HG03060 (cell line): ENCODE measurements at regions not wholly inside any gene's neighbourhood (a gene's known extent, or its start where the extent isn't known, plus 50 kb on each side); places are given as distances from the start of the nearest gene placed in this dataset.
"Not testable (repeated sequence)": the region's sequence is repeated elsewhere in the genome, so short reads cannot be mapped to it uniquely, and the experiment has no call there.

Experiments used
- ATAC-seq: cut with Tn5 transposase; IDR thresholded peaks from one replicate; pipeline ENCODE4 v1.9.1; 2021; ENCODE audit warnings: low read depth, moderate number of reproducible peaks; ENCODE audit not compliant: unreplicated experiment

GRCh38 chr12:105622220-105622619 lies 291.7 kb downstream of the C12orf75 start:
- ATAC-seq, result no peak

- ATAC-seq, result no peak
Measured at GRCh38 chr12:105622846-105623736, 292.6 kb downstream of the C12orf75 start.

- ATAC-seq, result no peak
Measured at GRCh38 chr12:105626653-105627052, 296.2 kb downstream of the C12orf75 start.

GRCh38 chr12:105637470-105637869 lies 307.0 kb downstream of the C12orf75 start:
- no peak for ATAC-seq

GRCh38 chr12:105640761-105641160 lies 310.3 kb downstream of the C12orf75 start:
- ATAC-seq, result no peak

- ATAC-seq, result no peak
Measured at GRCh38 chr12:105641749-105642148, 311.3 kb downstream of the C12orf75 start.

GRCh38 chr12:105644770-105645169 lies 314.3 kb downstream of the C12orf75 start:
- no peak for ATAC-seq

GRCh38 chr12:105654606-105655005 lies 324.1 kb downstream of the C12orf75 start:
- no peak for ATAC-seq

- no peak for ATAC-seq
Measured at GRCh38 chr12:105658389-105658788, 327.9 kb downstream of the C12orf75 start.

- no peak for ATAC-seq
Measured at GRCh38 chr12:105659355-105660075, 329.0 kb downstream of the C12orf75 start.

GRCh38 chr12:105664765-105665164 lies 334.3 kb downstream of the C12orf75 start:
- ATAC-seq, result not testable (repeated sequence)

- no peak for ATAC-seq
Measured at GRCh38 chr12:105665366-105665765, 334.9 kb downstream of the C12orf75 start.

GRCh38 chr12:105667973-105668743 lies 337.7 kb downstream of the C12orf75 start:
- ATAC-seq, result no peak

- ATAC-seq, result no peak
Measured at GRCh38 chr12:105670672-105671071, 340.2 kb downstream of the C12orf75 start.

GRCh38 chr12:105671720-105672119 lies 341.2 kb downstream of the C12orf75 start:
- ATAC-seq, result no peak

GRCh38 chr12:105672121-105672975 lies 341.9 kb downstream of the C12orf75 start:
- ATAC-seq, result no peak

- ATAC-seq, result no peak
Measured at GRCh38 chr12:105674871-105675699, 344.6 kb downstream of the C12orf75 start.

GRCh38 chr12:105676694-105677093 lies 346.2 kb downstream of the C12orf75 start:
- ATAC-seq, result no peak

GRCh38 chr12:105677672-105678071 lies 347.2 kb downstream of the C12orf75 start:
- ATAC-seq, result no peak
